ENCODE measurements at regions not wholly inside any gene's neighbourhood (a gene's known extent, or its start where the extent isn't known, plus 50 kb on each side); places are given as distances from the start of the nearest gene placed in this dataset.
"Not testable (repeated sequence)": the region's sequence is repeated elsewhere in the genome, so short reads cannot be mapped to it uniquely, and the experiment has no call there.

GRCh38 chr6:85764844-85765243 is 122.2 kb upstream of the SYNCRIP start:
- Mint-ChIP-seq H3K4me3 (no peak overlapping the region), H3K4me1 (no peaks in the 10 kb centered on the region), H3K9me3 (peaks cover 0 to 4% of the 10 kb centered on the region in 2 donors), H3K27ac (no peak overlapping the region), H3K27me3 (peaks cover 25% of the 10 kb centered on the region)
- ATAC-seq (no peak), DNase-seq (no peak)

DNA sequence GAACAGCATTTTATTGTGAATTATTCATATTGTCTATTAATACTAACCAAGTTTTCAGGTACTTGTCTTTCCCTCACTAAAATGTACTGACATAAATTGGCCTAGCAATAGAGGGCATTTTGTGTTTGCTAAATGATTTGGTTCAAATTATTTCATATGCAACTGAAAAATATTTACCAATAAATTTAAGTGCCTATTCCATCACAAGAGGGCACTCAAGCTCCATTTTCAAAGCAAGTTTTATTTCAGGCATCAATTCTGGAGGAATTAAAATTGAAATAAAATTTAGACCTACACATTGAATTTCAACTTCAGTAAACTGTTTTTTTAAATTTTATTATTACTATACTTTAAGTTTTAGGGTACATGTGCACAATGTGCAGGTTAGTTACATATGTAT is 114.3 kb upstream of the SYNCRIP start:
- ATAC-seq (no peak), DNase-seq (no peak)
- Mint-ChIP-seq H3K4me3 (no peak overlapping the region), H3K27me3 (peaks cover 6% of the 10 kb centered on the region), H3K4me1 (no peaks in the 10 kb centered on the region), H3K27ac (no peak overlapping the region), H3K9me3 (peaks cover 0 to 4% of the 10 kb centered on the region in 2 donors)

GRCh38 chr6:85754894-85755293 is 112.2 kb upstream of the SYNCRIP start:
- H3K4me1 Mint-ChIP-seq = no peaks in the 10 kb centered on the region
- H3K4me3 Mint-ChIP-seq = no peak overlapping the region
- H3K27me3 Mint-ChIP-seq = no peaks in the 10 kb centered on the region
- ATAC-seq (no peak), DNase-seq (no peak)
- H3K27ac Mint-ChIP-seq = no peak overlapping the region
- H3K9me3 Mint-ChIP-seq = no peaks in the 10 kb centered on the region

- Mint-ChIP-seq H3K27me3 (no peaks in the 10 kb centered on the region), H3K4me3 (no peak overlapping the region), H3K9me3 (no peaks in the 10 kb centered on the region), H3K4me1 (no peaks in the 10 kb centered on the region), H3K27ac (no peak overlapping the region)
- DNase-seq = no peak
- no peak for ATAC-seq
Observed at GRCh38 chr6:85752602-85753001, 109.9 kb upstream of the SYNCRIP start.

- H3K4me1 Mint-ChIP-seq = no peaks in the 10 kb centered on the region
- ATAC-seq (no peak), DNase-seq (no peak)
- no peaks in the 10 kb centered on the region for H3K9me3 Mint-ChIP-seq
- H3K4me3 Mint-ChIP-seq = no peak overlapping the region
- no peaks in the 10 kb centered on the region for H3K27me3 Mint-ChIP-seq
- H3K27ac Mint-ChIP-seq = no peak overlapping the region
Observed at GRCh38 chr6:85751374-85752055, 108.8 kb upstream of the SYNCRIP start.

- H3K27ac Mint-ChIP-seq, ATAC-seq: not testable (repeated sequence)
Observed at GRCh38 chr6:85750146-85750545, 107.5 kb upstream of the SYNCRIP start.

GRCh38 chr6:85749236-85749635 is 106.5 kb upstream of the SYNCRIP start:
- H3K9me3 Mint-ChIP-seq = no peaks in the 10 kb centered on the region
- H3K4me3 Mint-ChIP-seq = no peak overlapping the region
- no peaks in the 10 kb centered on the region for H3K4me1 Mint-ChIP-seq
- no peak for ATAC-seq
- H3K27ac Mint-ChIP-seq = no peak overlapping the region
- DNase-seq = no peak
- H3K27me3 Mint-ChIP-seq = no peaks in the 10 kb centered on the region

More at GRCh38 chr6:85750146-85750545, 107.5 kb upstream of the SYNCRIP start:
- not testable (repeated sequence) for H3K4me1 Mint-ChIP-seq, DNase-seq, H3K9me3 Mint-ChIP-seq, H3K27me3 Mint-ChIP-seq, H3K4me3 Mint-ChIP-seq

DNA sequence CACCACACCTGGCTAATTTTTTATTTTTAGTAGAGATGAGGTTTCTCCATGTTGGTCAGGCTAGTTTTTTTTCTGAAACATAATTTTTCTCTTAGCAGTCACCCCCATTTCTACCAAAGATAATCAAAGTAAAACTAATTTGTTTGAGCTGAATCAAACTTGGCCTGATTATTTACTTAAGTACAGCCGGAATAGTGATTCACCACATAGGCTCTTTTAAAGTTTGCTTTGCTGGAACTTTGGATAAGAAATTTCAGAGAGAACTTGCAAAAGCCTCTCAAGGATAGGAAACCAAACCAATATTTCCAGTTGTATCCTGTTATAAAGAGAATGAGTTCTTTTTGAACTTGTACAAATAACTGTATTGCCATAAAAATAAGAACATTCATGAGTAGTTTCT is 105.0 kb upstream of the SYNCRIP start:
- H3K27ac Mint-ChIP-seq = no peak overlapping the region
- H3K9me3 Mint-ChIP-seq = no peaks in the 10 kb centered on the region
- no peak for ATAC-seq
- no peaks in the 10 kb centered on the region for H3K27me3 Mint-ChIP-seq
- H3K4me1 Mint-ChIP-seq = no peaks in the 10 kb centered on the region
- no peak for DNase-seq
- H3K4me3 Mint-ChIP-seq = no peak overlapping the region

DNA sequence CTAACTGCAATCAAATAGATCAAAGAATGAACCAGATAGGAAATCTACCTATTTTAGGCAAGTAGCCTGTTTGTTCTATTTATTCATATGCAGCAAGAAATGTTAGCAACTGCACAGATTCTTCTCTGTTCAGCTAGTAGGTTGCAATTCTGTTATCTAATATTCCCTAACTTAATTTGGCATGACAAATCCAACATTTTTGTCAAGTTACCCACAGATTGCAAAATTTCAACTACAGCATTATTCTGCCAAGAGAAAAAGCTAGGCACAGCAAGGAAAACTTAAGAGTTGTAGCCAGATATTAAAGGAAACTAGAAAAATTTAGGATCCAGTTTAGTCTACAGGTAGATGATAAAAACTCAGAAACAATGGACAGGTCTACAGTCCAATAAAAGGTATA is 104.4 kb upstream of the SYNCRIP start:
- no peaks in the 10 kb centered on the region for H3K27me3 Mint-ChIP-seq
- no peak overlapping the region for H3K4me3 Mint-ChIP-seq
- no peaks in the 10 kb centered on the region for H3K9me3 Mint-ChIP-seq
- no peak overlapping the region for H3K27ac Mint-ChIP-seq
- DNase-seq = no peak
- H3K4me1 Mint-ChIP-seq = no peaks in the 10 kb centered on the region
- no peak for ATAC-seq

GRCh38 chr6:85744433-85744970 is 101.8 kb upstream of the SYNCRIP start:
- no peaks in the 10 kb centered on the region for H3K9me3 Mint-ChIP-seq
- no peak overlapping the region for H3K27ac Mint-ChIP-seq
- H3K4me3 Mint-ChIP-seq = no peak overlapping the region
- no peaks in the 10 kb centered on the region for H3K27me3 Mint-ChIP-seq
- ATAC-seq (no peak), DNase-seq (no peak)
- H3K4me1 Mint-ChIP-seq = no peaks in the 10 kb centered on the region

GRCh38 chr6:85726206-85726605 is 83.5 kb upstream of the SYNCRIP start:
- H3K9me3 Mint-ChIP-seq = no peaks in the 10 kb centered on the region
- H3K4me1 Mint-ChIP-seq = no peaks in the 10 kb centered on the region
- no peak overlapping the region for H3K4me3 Mint-ChIP-seq
- H3K27me3 Mint-ChIP-seq = peaks cover 11% of the 10 kb centered on the region
- no peak overlapping the region for H3K27ac Mint-ChIP-seq
- ATAC-seq (no peak), DNase-seq (no peak)

- no peak overlapping the region for H3K4me3 Mint-ChIP-seq
- H3K27ac Mint-ChIP-seq = no peak overlapping the region
- H3K4me1 Mint-ChIP-seq = no peaks in the 10 kb centered on the region
- peaks cover 5 to 7% of the 10 kb centered on the region in 2 donors for H3K9me3 Mint-ChIP-seq
- no peak for ATAC-seq
- DNase-seq = no peak
- H3K27me3 Mint-ChIP-seq = no peaks in the 10 kb centered on the region
Observed at GRCh38 chr6:85715797-85716196, 73.1 kb upstream of the SYNCRIP start.

- DNase-seq = no peak
- H3K27me3 Mint-ChIP-seq = no peaks in the 10 kb centered on the region
- no peaks in the 10 kb centered on the region for H3K4me1 Mint-ChIP-seq
- peak overlapping the region in 1 of 2 donors; percentile 27 for H3K27ac Mint-ChIP-seq
- no peak overlapping the region for H3K4me3 Mint-ChIP-seq
- H3K9me3 Mint-ChIP-seq = peaks cover 5 to 10% of the 10 kb centered on the region in 2 donors
- no peak for ATAC-seq
Observed at GRCh38 chr6:85714893-85715530, 72.3 kb upstream of the SYNCRIP start.

DNA sequence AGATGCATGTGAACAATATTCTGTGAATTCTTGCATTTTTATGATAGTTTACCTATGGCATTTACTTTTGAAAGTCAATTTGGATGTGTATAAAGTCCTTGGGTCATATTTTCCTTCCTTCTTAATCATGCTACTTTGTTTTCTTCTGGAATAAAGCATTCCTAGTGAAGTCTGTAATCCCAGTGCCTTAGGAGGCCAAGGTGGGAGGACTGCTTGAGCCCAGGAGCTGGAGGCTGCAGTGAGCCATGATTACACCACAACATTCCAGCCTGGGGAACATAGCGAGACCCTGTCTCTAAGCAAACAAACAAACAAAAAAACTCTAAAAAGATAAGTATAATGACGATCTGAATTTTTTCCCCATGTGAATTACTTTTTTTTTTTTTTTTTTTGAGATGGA is 69.7 kb upstream of the SYNCRIP start:
- Mint-ChIP-seq H3K4me1 (no peaks in the 10 kb centered on the region), H3K27ac (no peak overlapping the region), H3K27me3 (no peaks in the 10 kb centered on the region), H3K4me3 (no peak overlapping the region), H3K9me3 (peaks cover 5 to 19% of the 10 kb centered on the region in 2 donors)
- DNase-seq (no peak), ATAC-seq (no peak)

DNA sequence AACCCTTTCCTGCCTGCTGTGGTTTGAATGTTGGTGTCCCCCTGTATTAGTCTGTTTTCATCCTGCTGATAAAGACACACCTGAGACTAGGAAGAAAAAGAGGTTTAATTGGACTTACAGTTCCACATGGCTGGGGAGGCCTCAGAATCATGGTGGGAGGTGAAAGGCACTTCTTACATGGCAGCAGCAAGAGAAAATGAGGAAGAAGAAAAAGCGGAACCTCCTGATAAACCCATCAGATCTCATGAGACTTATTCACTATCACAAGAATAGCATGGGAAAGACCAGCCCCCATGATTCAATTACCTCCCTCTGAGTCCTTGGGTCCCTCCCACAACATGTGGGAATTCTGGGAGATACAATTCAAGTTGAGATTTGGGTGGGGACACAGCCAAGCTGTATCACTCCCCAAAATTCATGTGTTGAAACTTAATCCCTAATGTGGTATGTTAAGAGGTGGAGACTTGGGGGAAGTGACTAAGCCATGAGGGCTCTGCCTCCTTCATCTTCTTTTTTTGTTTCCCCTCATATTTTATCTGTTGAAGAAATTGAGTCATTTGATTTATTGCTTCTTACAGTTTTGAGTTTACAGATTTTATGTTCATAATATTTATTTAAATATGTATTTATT is 64.9 kb upstream of the SYNCRIP start:
- not testable (repeated sequence) for H3K27me3 Mint-ChIP-seq

GRCh38 chr6:85706272-85706671 is 63.6 kb upstream of the SYNCRIP start:
- Mint-ChIP-seq H3K4me1 (no peaks in the 10 kb centered on the region), H3K9me3 (peaks cover 0 to 12% of the 10 kb centered on the region in 2 donors), H3K27ac (peak overlapping the region in 1 of 2 donors; percentile 48), H3K4me3 (no peak overlapping the region), H3K27me3 (no peaks in the 10 kb centered on the region)
- peak; percentile 26 for ATAC-seq
- DNase-seq = no peak

More for the DNA sequence above, 64.9 kb upstream of the SYNCRIP start:
- not testable (repeated sequence) for DNase-seq, H3K27ac Mint-ChIP-seq, ATAC-seq, H3K4me3 Mint-ChIP-seq, H3K4me1 Mint-ChIP-seq
- H3K9me3 Mint-ChIP-seq = peaks cover 0 to 12% of the 10 kb centered on the region in 2 donors

Measured in stimulated activated naive CD8-positive, alpha-beta T cell treated with anti-CD3 and anti-CD28 coated beads, Interleukin-15, amount 100 ng/mL, for 72 hours (primary cell).